Activated CD8-positive, alpha-beta T cell treated with anti-CD3 and anti-CD28 coated beads for 36 hours (primary cell): ENCODE measurements at regions not wholly inside any gene's neighbourhood (a gene's known extent, or its start where the extent isn't known, plus 50 kb on each side); places are given as distances from the start of the nearest gene placed in this dataset.
"Not testable (repeated sequence)": the region's sequence is repeated elsewhere in the genome, so short reads cannot be mapped to it uniquely, and the experiment has no call there.

Experiments used
- ATAC-seq: fragments of 200-7000 bp; cut with Tn5 transposase; one replicate; pipeline ENCODE4 v1.10.0; 2021; ENCODE audit warnings: mild to moderate bottlenecking, moderate library complexity
- CTCF ChIA-PET: fragments of 350-600 bp; sonication (Branson Sonifier 250); formaldehyde crosslinking; loops from one replicate; lab custom pipeline; 2021; ENCODE audit warnings: antibody characterized with exemption; lab: Charles Lee
- POLR2A ChIA-PET: fragments of 350-600 bp; sonication (Branson Sonifier 250); formaldehyde crosslinking; loops from one replicate; lab custom pipeline; 2021; ENCODE audit warnings: antibody characterized with exemption; lab: Charles Lee
- DNase-seq: peaks from one replicate; pipeline ENCODE4 v3.0.0-alpha.2; 2020
- H3K27ac Mint-ChIP-seq: one replicate; pipeline ENCODE4 v1.8.0; 2021; ENCODE audit warnings: mild to moderate bottlenecking, mixed read lengths
- H3K27me3 Mint-ChIP-seq: one replicate; pipeline ENCODE4 v1.8.0; 2021; ENCODE audit warnings: mixed read lengths
- H3K36me3 Mint-ChIP-seq: one replicate; pipeline ENCODE4 v1.8.0; 2021; ENCODE audit warnings: low read depth, mixed read lengths
- H3K4me1 Mint-ChIP-seq: one replicate; pipeline ENCODE4 v1.8.0; 2021; ENCODE audit warnings: low read depth, mixed read lengths
- H3K4me3 Mint-ChIP-seq: one replicate; pipeline ENCODE4 v1.8.0; 2021; ENCODE audit warnings: mild to moderate bottlenecking, moderate library complexity, mixed read lengths
- H3K9me3 Mint-ChIP-seq: one replicate; pipeline ENCODE4 v1.8.0; 2021; ENCODE audit warnings: mixed read lengths
- intact Hi-C: fragments of 100-400 bp; cut with micrococcal nuclease; formaldehyde crosslinking; loops from one replicate; pipeline ENCODE4 v1.10.0; 2022
- TF ChIP-seq, protein P1 (sequence below): fragments of 200-600 bp; IDR thresholded peaks from one replicate; pipeline ENCODE4 v1.8.0; 2022; ENCODE audit warnings: antibody characterized with exemption, mild to moderate bottlenecking

DNA sequence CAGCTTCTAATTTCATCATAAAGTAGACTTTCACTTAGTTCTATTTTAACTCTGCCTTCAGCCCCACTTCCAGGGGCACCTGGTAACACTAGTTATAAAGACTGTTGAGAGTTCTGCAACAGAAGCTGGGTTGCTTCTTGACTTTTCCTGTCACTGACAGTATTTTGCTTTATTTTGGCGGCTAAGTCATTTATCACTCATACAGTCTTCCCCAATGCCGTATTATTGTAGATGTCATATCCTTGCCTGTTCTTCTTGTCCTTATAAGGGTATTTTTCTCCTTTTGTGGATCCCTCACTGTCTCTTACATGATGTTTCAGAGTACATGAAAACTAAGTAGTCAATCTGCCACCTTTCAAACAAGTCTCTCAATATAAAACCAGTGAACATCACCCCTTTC, 369.0 kb upstream of the PPP2R3A start:
- CTCF ChIA-PET: no interaction called here
- H3K9me3 Mint-ChIP-seq: peaks cover 5% of the 10 kb centered on the region
- no peak for ATAC-seq

DNA sequence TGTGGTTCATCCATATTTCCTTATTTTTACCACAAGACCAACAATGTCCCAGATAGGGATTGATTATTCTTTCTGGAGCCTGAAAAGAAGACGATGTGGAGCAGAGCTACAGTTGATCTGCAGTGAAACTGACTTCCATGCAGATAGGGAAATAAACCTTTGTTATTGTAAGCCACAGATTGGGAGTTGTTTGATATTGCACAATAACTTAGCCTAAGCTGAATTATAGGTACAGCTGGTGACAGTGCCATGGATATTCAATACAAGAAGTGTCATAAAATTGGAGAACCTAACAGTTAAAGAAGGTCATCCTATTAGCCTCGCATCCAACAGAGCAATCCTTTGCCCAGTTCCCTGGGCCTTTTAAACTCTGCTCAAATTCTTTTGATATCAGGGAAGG, 367.7 kb upstream of the PPP2R3A start:
- DNase-seq (no peak), ATAC-seq (no peak)
- H3K36me3 Mint-ChIP-seq: no peaks in the 10 kb centered on the region
- intact Hi-C loops: no loop called here
- ChIA-PET POLR2A (no interaction called here), CTCF (no interaction called here)
- TF ChIP-seq, protein P1, sequence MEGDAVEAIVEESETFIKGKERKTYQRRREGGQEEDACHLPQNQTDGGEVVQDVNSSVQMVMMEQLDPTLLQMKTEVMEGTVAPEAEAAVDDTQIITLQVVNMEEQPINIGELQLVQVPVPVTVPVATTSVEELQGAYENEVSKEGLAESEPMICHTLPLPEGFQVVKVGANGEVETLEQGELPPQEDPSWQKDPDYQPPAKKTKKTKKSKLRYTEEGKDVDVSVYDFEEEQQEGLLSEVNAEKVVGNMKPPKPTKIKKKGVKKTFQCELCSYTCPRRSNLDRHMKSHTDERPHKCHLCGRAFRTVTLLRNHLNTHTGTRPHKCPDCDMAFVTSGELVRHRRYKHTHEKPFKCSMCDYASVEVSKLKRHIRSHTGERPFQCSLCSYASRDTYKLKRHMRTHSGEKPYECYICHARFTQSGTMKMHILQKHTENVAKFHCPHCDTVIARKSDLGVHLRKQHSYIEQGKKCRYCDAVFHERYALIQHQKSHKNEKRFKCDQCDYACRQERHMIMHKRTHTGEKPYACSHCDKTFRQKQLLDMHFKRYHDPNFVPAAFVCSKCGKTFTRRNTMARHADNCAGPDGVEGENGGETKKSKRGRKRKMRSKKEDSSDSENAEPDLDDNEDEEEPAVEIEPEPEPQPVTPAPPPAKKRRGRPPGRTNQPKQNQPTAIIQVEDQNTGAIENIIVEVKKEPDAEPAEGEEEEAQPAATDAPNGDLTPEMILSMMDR: no peak
- no peak overlapping the region for H3K4me3 Mint-ChIP-seq
- no peaks in the 10 kb centered on the region for H3K4me1 Mint-ChIP-seq
- H3K9me3 Mint-ChIP-seq: peaks cover 3% of the 10 kb centered on the region
- no peaks in the 10 kb centered on the region for H3K27me3 Mint-ChIP-seq
- H3K27ac Mint-ChIP-seq: no peak overlapping the region

More for the DNA sequence above, 369.0 kb upstream of the PPP2R3A start:
- DNase-seq: no peak
- H3K27ac Mint-ChIP-seq: no peak overlapping the region
- POLR2A ChIA-PET: no interaction called here
- TF ChIP-seq, protein P1: no peak
- intact Hi-C loops: no loop called here
- H3K4me1 Mint-ChIP-seq: no peaks in the 10 kb centered on the region
- H3K36me3 Mint-ChIP-seq: no peaks in the 10 kb centered on the region
- H3K27me3 Mint-ChIP-seq: no peaks in the 10 kb centered on the region
- H3K4me3 Mint-ChIP-seq: no peak overlapping the region

DNA sequence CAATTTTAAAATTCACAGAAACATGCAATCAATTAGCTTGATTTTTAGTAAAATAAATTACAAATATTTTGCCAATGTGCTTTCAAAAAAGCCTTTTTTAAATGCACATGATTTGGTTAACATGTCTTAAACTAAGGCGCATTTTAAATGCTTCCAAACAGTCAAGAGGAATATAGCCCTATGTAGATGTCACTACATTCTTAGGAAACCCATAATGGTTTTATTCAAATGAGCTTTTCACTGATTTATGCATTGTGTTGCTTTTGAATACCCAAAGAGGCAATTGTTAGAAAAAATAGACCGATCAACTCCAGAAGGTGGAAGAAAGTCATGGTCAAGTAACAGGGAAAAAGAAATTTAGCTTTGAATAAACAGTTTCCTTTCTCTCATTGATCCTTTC, 366.9 kb upstream of the PPP2R3A start:
- intact Hi-C loops: no loop called here
- ATAC-seq (no peak), DNase-seq (no peak)
- H3K27me3 Mint-ChIP-seq: no peaks in the 10 kb centered on the region
- H3K27ac Mint-ChIP-seq: no peak overlapping the region
- ChIA-PET CTCF (no interaction called here), POLR2A (interaction anchor here (0.6 kb wide), 1 partner anchor 786 kb away, joined by 3 read pairs; no protein-coding TSS in a partner anchor)
- no peaks in the 10 kb centered on the region for H3K36me3 Mint-ChIP-seq
- no peaks in the 10 kb centered on the region for H3K4me1 Mint-ChIP-seq
- TF ChIP-seq, protein P1: no peak
- H3K9me3 Mint-ChIP-seq: no peaks in the 10 kb centered on the region
- H3K4me3 Mint-ChIP-seq: no peak overlapping the region

DNA sequence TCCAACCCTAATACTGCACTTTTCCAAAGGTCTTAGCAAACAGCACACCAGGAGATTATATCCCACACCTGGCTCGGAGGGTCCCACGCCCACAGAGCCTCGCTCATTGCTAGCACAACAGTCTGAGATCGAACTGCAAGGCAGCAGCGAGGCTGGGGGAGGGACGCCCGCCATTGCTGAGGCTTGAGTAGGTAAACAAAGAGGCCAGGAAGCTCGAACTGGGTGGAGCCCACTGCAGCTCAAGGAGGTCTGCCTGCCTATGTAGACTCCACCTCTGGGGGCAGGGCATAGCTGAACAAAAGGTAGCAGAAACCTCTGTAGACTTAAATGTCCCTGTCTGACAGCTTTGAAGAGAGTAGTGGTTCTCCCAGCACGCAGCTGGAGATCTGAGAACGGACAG, 361.0 kb upstream of the PPP2R3A start:
- DNase-seq, ATAC-seq, POLR2A ChIA-PET, H3K36me3 Mint-ChIP-seq, intact Hi-C loops, H3K4me3 Mint-ChIP-seq, H3K27me3 Mint-ChIP-seq, H3K9me3 Mint-ChIP-seq, H3K27ac Mint-ChIP-seq, H3K4me1 Mint-ChIP-seq, CTCF ChIA-PET: not testable (repeated sequence)

DNA sequence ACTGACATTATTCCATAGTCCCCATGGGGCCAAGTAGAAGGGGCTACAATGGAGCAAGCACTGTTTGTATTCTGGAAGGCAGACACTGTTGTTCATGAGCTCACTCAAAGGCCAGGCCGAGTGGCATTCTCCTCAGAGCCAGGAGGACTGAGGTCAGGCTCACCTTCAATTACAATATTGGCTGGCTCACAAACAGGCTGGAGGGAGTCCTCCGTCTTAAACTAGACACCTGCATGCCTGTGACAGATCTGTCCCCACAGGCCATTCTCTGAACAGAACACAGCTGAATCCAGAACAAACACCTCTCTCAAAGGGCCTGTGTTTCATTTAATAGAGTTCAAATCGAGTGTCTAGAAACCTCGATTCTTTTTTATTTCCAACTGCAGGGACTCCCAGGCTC, 347.4 kb upstream of the PPP2R3A start:
- no peak overlapping the region for H3K27ac Mint-ChIP-seq
- intact Hi-C loops: no loop called here

More for the DNA sequence above, 347.4 kb upstream of the PPP2R3A start:
- ChIA-PET POLR2A (no interaction called here), CTCF (no interaction called here)
- ATAC-seq (no peak), DNase-seq (no peak)
- Mint-ChIP-seq H3K9me3 (no peaks in the 10 kb centered on the region), H3K4me1 (no peaks in the 10 kb centered on the region), H3K4me3 (no peak overlapping the region), H3K27me3 (no peaks in the 10 kb centered on the region), H3K36me3 (no peaks in the 10 kb centered on the region)
- TF ChIP-seq, protein P1: no peak
